ENCODE measurements at regions not wholly inside any gene's neighbourhood (a gene's known extent, or its start where the extent isn't known, plus 50 kb on each side); places are given as distances from the start of the nearest gene placed in this dataset.

GRCh38 chr6:19432966-19433498 lies 404.1 kb upstream of the ID4 start (continued):
- TF ChIP-seq REST (IDR thresholded peaks at IDR 0.05; ENCODE audit: low read depth) (no peak), JUND (IDR thresholded peaks at IDR 0.05) (no peak)

GRCh38 chr6:19434065-19434464 lies 403.1 kb upstream of the ID4 start:
- DNase-seq (ENCODE audit: low read depth, low spot score) (no peak), ATAC-seq (no peak)
- CTCF ChIA-PET: no interaction called here
- no TSS peak for BruUV-seq (replicated peaks)
- Histone ChIP-seq H3K27me3 (ENCODE audit: insufficient read depth, low read length) (no peaks in the 10 kb centered on the region), H2AFZ (ENCODE audit: low read depth, low read length, poor library complexity, severe bottlenecking) (no peak overlapping the region), H3K36me3 (ENCODE audit: control insufficient read depth in 1 of 2, insufficient read depth in 2 of 2, low read length in 2 of 2) (no peaks in the 10 kb centered on the region), H3K27ac (ENCODE audit: low read depth, low read length) (no peak overlapping the region), H3K9ac (ENCODE audit: low read length) (no peak overlapping the region), H3K4me1 (ENCODE audit: control insufficient read depth in 1 of 2, insufficient read depth in 2 of 2, low read length in 2 of 2) (no peaks in the 10 kb centered on the region), H4K20me1 (ENCODE audit: insufficient read depth) (no peaks in the 10 kb centered on the region), H3K9me2 (ENCODE audit: insufficient read depth) (no peaks in the 10 kb centered on the region), H3K79me2 (ENCODE audit: insufficient read depth, low read length) (no peaks in the 10 kb centered on the region), H3K9me3 (ENCODE audit: control insufficient read depth in 1 of 2, insufficient read depth in 1 of 2, low read depth in 1 of 2, low read length in 2 of 2) (no peaks in the 10 kb centered on the region), H3K4me3 (replicated peaks in 1 of 2; ENCODE audit: low read depth in 1 of 2, low read length in 2 of 2) (no peak overlapping the region), H3K4me2 (ENCODE audit: low read length) (no peak overlapping the region)
- POLR2A ChIA-PET: no interaction called here
- RAD21 ChIA-PET (ENCODE audit: low non-redundant PET in 1 of 2, low total read pairs in 2 of 2, uncharacterized antibody in 2 of 2, unreplicated experiment in 2 of 2): no interaction called here
- TF ChIP-seq REST (IDR thresholded peaks at IDR 0.05; ENCODE audit: low read depth) (no peak), ATF3 (IDR thresholded peaks at IDR 0.05) (no peak)
- intact Hi-C loops (cut with micrococcal nuclease): no loop called here
